Mesothelial cell of epicardium (in vitro differentiated cells): ENCODE measurements at regions not wholly inside any gene's neighbourhood (a gene's known extent, or its start where the extent isn't known, plus 50 kb on each side); places are given as distances from the start of the nearest gene placed in this dataset.

ENCODE experiments used
- DNase-seq, 2 experiments: peaks; one replicate each; pipeline ENCODE4 v3.0.0; 2021; ENCODE audit warnings: low spot score in 2 of 2; ENCODE audit not compliant: unreplicated experiment in 2 of 2
- H3K27ac Mint-ChIP-seq: 2 replicates; pipeline ENCODE4 v1.8.0; 2021; ENCODE audit warnings: mixed read lengths
- H3K27me3 Mint-ChIP-seq: 2 replicates; pipeline ENCODE4 v1.8.0; 2021; ENCODE audit warnings: low read depth, mixed read lengths
- H3K36me3 Mint-ChIP-seq: 2 replicates; pipeline ENCODE4 v1.8.0; 2021; ENCODE audit warnings: mixed read lengths
- H3K4me1 Mint-ChIP-seq: 2 replicates; pipeline ENCODE4 v1.8.0; 2021; ENCODE audit warnings: mixed read lengths
- H3K4me3 Mint-ChIP-seq: 2 replicates; pipeline ENCODE4 v1.8.0; 2021; ENCODE audit warnings: mild to moderate bottlenecking, moderate library complexity, mixed read lengths
- H3K9me3 Mint-ChIP-seq: 2 replicates; pipeline ENCODE4 v1.8.0; 2021; ENCODE audit warnings: mixed read lengths
- TF ChIP-seq, protein P1 (sequence below): fragments of 200-600 bp; sonication (generic); IDR thresholded peaks from one replicate; pipeline ENCODE4 v1.5.0; 2021; ENCODE audit warnings: antibody characterized with exemption; ENCODE audit not compliant: unreplicated experiment

DNA sequence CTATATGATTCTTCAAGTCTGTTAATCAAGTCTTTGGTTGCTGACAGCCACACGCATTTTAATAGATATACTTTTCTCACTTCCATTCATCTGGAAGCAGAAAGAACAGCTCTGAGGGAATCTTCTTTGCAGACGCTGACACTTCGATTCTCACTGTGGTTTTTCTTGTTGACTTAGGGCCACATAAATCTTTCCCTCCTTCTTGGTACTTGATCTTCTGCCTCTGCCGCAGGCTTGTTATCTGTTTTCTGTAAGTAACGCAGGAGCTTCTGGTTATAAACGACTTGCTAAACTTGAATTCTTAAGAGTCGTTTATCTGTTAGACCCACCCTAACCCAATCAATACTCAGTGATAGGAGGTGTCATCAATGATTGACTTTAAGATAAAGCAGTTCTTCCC is 268.8 kb upstream of the SULF2 start:
- H3K4me1 Mint-ChIP-seq = peaks cover 19% of the 10 kb centered on the region
- TF ChIP-seq, protein P1, sequence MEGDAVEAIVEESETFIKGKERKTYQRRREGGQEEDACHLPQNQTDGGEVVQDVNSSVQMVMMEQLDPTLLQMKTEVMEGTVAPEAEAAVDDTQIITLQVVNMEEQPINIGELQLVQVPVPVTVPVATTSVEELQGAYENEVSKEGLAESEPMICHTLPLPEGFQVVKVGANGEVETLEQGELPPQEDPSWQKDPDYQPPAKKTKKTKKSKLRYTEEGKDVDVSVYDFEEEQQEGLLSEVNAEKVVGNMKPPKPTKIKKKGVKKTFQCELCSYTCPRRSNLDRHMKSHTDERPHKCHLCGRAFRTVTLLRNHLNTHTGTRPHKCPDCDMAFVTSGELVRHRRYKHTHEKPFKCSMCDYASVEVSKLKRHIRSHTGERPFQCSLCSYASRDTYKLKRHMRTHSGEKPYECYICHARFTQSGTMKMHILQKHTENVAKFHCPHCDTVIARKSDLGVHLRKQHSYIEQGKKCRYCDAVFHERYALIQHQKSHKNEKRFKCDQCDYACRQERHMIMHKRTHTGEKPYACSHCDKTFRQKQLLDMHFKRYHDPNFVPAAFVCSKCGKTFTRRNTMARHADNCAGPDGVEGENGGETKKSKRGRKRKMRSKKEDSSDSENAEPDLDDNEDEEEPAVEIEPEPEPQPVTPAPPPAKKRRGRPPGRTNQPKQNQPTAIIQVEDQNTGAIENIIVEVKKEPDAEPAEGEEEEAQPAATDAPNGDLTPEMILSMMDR = no peak
- DNase-seq = no peak
- no peak overlapping the region for H3K4me3 Mint-ChIP-seq
- H3K9me3 Mint-ChIP-seq = peaks cover 10% of the 10 kb centered on the region
- H3K27ac Mint-ChIP-seq = no peak overlapping the region
- peaks cover 3% of the 10 kb centered on the region for H3K36me3 Mint-ChIP-seq
- H3K27me3 Mint-ChIP-seq = peaks cover 33% of the 10 kb centered on the region

DNA sequence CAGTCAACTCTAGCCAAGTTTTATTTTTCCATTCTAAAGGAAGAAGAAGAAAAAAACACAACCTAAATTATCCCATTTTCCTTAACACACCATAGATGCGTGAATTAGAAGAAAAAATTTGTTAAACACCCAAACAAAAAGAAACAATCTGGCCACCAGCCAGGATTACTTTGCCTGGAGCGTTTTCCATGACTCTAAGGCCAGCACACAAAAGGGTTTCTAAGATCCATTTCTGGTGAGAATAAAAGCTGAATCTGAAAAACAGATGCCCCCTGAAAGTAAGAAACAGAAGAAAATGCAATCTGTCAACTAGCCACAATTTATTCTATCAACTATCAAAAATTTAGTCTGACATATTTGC is 267.2 kb upstream of the SULF2 start:
- TF ChIP-seq, protein P1 = no peak
- Mint-ChIP-seq H3K36me3 (peaks cover 2% of the 10 kb centered on the region), H3K27ac (peak overlapping the region; percentile 81), H3K9me3 (peaks cover 9% of the 10 kb centered on the region), H3K4me1 (peaks cover 19% of the 10 kb centered on the region), H3K4me3 (no peak overlapping the region), H3K27me3 (peaks cover 39% of the 10 kb centered on the region)
- peak in 1 of 2 experiments; percentile 68 for DNase-seq

DNA sequence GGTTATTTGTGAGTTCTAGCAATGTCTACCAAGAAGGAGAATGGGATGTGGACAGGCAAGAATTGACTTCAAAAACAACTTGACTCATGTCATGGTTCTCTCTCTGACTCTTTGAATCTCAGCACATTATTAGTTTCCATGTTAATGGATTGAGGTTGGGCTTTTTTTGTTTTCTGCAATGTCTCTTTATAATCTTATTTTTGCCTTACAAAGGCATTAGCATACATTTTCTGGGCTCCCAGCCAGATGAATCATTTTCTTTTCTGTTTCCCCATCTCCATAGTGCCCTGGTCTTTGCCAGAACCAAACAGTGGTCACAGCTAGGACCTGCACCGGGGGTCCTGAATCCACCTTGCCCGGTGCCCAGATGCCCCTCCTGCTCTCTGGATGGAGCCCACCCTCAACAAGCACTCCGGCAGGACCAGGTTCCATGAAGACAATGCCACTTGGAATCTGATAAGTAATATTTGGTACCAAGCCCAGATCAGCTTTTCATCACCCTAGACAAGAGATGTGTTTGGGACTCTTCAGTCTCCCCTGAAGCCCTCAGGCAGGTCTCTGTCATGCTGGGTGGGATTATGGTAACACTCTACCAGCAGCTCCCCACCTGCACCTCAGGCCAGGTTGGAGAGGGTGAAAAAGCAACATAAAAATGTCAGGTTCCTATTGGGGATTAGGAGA is 266.7 kb upstream of the SULF2 start:
- TF ChIP-seq, protein P1 = no peak

DNA sequence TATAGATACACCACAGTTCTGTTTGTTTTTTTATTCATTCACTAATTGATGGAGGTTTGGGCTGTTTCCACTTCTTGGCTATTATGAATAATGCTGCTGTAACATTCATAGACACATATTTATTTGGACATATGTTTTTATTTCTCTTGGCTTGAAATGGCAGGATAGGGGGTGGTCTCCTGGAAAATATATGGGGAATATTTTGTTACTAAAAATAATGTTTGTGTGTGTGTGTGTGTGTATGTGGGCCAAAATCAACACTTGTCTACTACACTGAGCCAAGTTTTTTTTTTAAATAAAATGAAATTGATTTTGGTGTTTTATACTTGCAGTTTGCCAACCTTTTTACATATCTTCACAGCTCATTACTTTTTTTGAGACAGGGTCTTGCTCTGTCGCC is 264.4 kb upstream of the SULF2 start:
- peaks cover 19% of the 10 kb centered on the region for H3K4me1 Mint-ChIP-seq
- H3K27me3 Mint-ChIP-seq = peaks cover 39% of the 10 kb centered on the region
- peaks cover 6% of the 10 kb centered on the region for H3K9me3 Mint-ChIP-seq
- H3K4me3 Mint-ChIP-seq = no peak overlapping the region
- no peaks in the 10 kb centered on the region for H3K36me3 Mint-ChIP-seq
- DNase-seq = no peak
- no peak overlapping the region for H3K27ac Mint-ChIP-seq
- TF ChIP-seq, protein P1 = no peak

More for the DNA sequence above, 266.7 kb upstream of the SULF2 start:
- DNase-seq = no peak
- Mint-ChIP-seq H3K9me3 (peaks cover 6% of the 10 kb centered on the region), H3K27ac (peak overlapping the region; percentile 81), H3K27me3 (peaks cover 38% of the 10 kb centered on the region), H3K4me3 (no peak overlapping the region), H3K4me1 (peaks cover 19% of the 10 kb centered on the region), H3K36me3 (no peaks in the 10 kb centered on the region)

DNA sequence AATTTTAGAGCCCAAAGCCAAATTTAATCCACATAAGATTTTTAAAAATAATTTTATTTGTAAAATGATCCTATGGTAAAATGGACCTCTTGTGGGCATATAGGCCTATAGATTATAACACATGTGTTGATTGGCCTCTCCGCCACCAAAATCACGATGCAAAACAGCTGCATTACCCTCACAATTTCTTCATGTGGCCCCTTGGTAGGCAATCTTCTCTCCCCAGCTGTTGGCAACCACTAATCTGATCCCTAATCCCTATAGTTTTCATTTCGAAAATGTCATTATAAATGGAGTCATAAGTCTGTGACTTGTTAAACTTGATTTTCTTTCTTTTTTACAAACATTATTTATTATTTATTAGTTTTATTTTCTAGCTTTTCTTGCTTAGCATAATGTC is 263.9 kb upstream of the SULF2 start:
- peaks cover 18% of the 10 kb centered on the region for H3K4me1 Mint-ChIP-seq

More for the DNA sequence above, 263.9 kb upstream of the SULF2 start:
- DNase-seq = no peak
- TF ChIP-seq, protein P1 = no peak
- Mint-ChIP-seq H3K4me3 (no peak overlapping the region), H3K9me3 (peaks cover 6% of the 10 kb centered on the region), H3K27me3 (peaks cover 35% of the 10 kb centered on the region), H3K36me3 (no peaks in the 10 kb centered on the region), H3K27ac (no peak overlapping the region)
